Bronchial epithelial cell (primary cell): ENCODE measurements at regions not wholly inside any gene's neighbourhood (a gene's known extent, or its start where the extent isn't known, plus 50 kb on each side); places are given as distances from the start of the nearest gene placed in this dataset.
A peak's percentile ranks its signal among the peaks of the same experiment; 100 is the strongest.
"Not testable (repeated sequence)": the region's sequence is repeated elsewhere in the genome, so short reads cannot be mapped to it uniquely, and the experiment has no call there.

Experiments
- DNase-seq: peaks from one replicate; pipeline ENCODE4 v3.0.0-alpha.2; 2010; ENCODE audit warnings: low read depth
- FAIRE-seq: peaks from 2 replicates; lab custom pipeline; 2011; peaks lifted over from hg19 to GRCh38; lab: Jason Lieb, UNC
- H3K27me3 ChIP-seq: 2 replicates; pipeline ENCODE4 v1.5.1; 2011; ENCODE audit warnings: low read length; ENCODE audit not compliant: control insufficient read depth, insufficient read depth
- H3K36me3 ChIP-seq: 2 replicates; pipeline ENCODE4 v1.5.1; 2011; ENCODE audit warnings: low read length; ENCODE audit not compliant: control insufficient read depth, insufficient read depth
- H3K4me3 ChIP-seq: 2 replicates; pipeline ENCODE4 v1.5.1; 2011; ENCODE audit warnings: mild to moderate bottlenecking, low read depth, low read length, control low read depth
- CTCF ChIP-seq: IDR thresholded peaks from 2 replicates; pipeline ENCODE4 v1.5.1; 2011; ENCODE audit warnings: mild to moderate bottlenecking, moderate library complexity, low read length, control low read depth, inconsistent platforms; ENCODE audit not compliant: insufficient read depth, severe bottlenecking

- FAIRE-seq (no peak), DNase-seq (peak; percentile 57)
- Histone ChIP-seq H3K4me3 (no peak overlapping the region), H3K27me3 (no peaks in the 10 kb centered on the region), H3K36me3 (no peaks in the 10 kb centered on the region)
- no peak for TF ChIP-seq CTCF
Observed at GRCh38 chr3:104437131-104437750, 929.5 kb upstream of the ALCAM start.

- no peak for TF ChIP-seq CTCF
- Histone ChIP-seq H3K4me3 (no peak overlapping the region), H3K36me3 (no peaks in the 10 kb centered on the region), H3K27me3 (no peaks in the 10 kb centered on the region)
- DNase-seq (peak; percentile 43), FAIRE-seq (no peak)
Observed at GRCh38 chr3:104437891-104438290, 928.8 kb upstream of the ALCAM start.

GRCh38 chr3:104438706-104439105, 928.0 kb upstream of the ALCAM start:
- H3K4me3 ChIP-seq, result no peak overlapping the region
- H3K36me3 ChIP-seq, result no peaks in the 10 kb centered on the region
- no peaks in the 10 kb centered on the region for H3K27me3 ChIP-seq
- FAIRE-seq, result no peak
- TF ChIP-seq CTCF, result no peak
- no peak for DNase-seq

- H3K27me3 ChIP-seq, H3K4me3 ChIP-seq, FAIRE-seq, H3K36me3 ChIP-seq, DNase-seq: not testable (repeated sequence)
Observed at GRCh38 chr3:104445252-104445919, 921.3 kb upstream of the ALCAM start.

GRCh38 chr3:104447681-104448080, 919.0 kb upstream of the ALCAM start:
- Histone ChIP-seq H3K36me3 (no peaks in the 10 kb centered on the region), H3K4me3 (no peak overlapping the region), H3K27me3 (no peaks in the 10 kb centered on the region)
- DNase-seq, result no peak
- FAIRE-seq, result no peak
- no peak for TF ChIP-seq CTCF

GRCh38 chr3:104452697-104453096, 914.0 kb upstream of the ALCAM start:
- no peak for TF ChIP-seq CTCF

More at GRCh38 chr3:104452697-104453096, 914.0 kb upstream of the ALCAM start:
- Histone ChIP-seq H3K4me3 (no peak overlapping the region), H3K36me3 (no peaks in the 10 kb centered on the region), H3K27me3 (no peaks in the 10 kb centered on the region)
- DNase-seq, result no peak
- FAIRE-seq, result no peak
